GF-D8 (cell line): ENCODE measurements at regions not wholly inside any gene's neighbourhood (a gene's known extent, or its start where the extent isn't known, plus 50 kb on each side); places are given as distances from the start of the nearest gene placed in this dataset.

Source experiments
- DNase-seq: peaks from one replicate; lab custom pipeline; 2025; lab: John Stamatoyannopoulos, UW

GRCh38 chr17:72390675-72391508 lies 270.1 kb downstream of the SOX9 start:
- no peak for DNase-seq

GRCh38 chr17:72392056-72393010 lies 271.5 kb downstream of the SOX9 start:
- no peak for DNase-seq

- no peak for DNase-seq
Observed at GRCh38 chr17:72393553-72393952, 272.7 kb downstream of the SOX9 start.

GRCh38 chr17:72394531-72394930 lies 273.7 kb downstream of the SOX9 start:
- no peak for DNase-seq

GRCh38 chr17:72396121-72396520 lies 275.3 kb downstream of the SOX9 start:
- DNase-seq = no peak

GRCh38 chr17:72397223-72397667 lies 276.4 kb downstream of the SOX9 start:
- DNase-seq = no peak

GRCh38 chr17:72397687-72398086 lies 276.9 kb downstream of the SOX9 start:
- no peak for DNase-seq

- DNase-seq = no peak
Observed at GRCh38 chr17:72399023-72399607, 278.3 kb downstream of the SOX9 start.

- no peak for DNase-seq
Observed at GRCh38 chr17:72399608-72400487, 279.0 kb downstream of the SOX9 start.

GRCh38 chr17:72400488-72400827 lies 279.6 kb downstream of the SOX9 start:
- DNase-seq = no peak

- no peak for DNase-seq
Observed at GRCh38 chr17:72400863-72401262, 280.0 kb downstream of the SOX9 start.

GRCh38 chr17:72401883-72402726 lies 281.3 kb downstream of the SOX9 start:
- no peak for DNase-seq

- DNase-seq = no peak
Observed at GRCh38 chr17:72402727-72403210, 281.9 kb downstream of the SOX9 start.

GRCh38 chr17:72403713-72404209 lies 282.9 kb downstream of the SOX9 start:
- no peak for DNase-seq

GRCh38 chr17:72404872-72405271 lies 284.1 kb downstream of the SOX9 start:
- DNase-seq = no peak

- DNase-seq = no peak
Observed at GRCh38 chr17:72405662-72406230, 284.9 kb downstream of the SOX9 start.

GRCh38 chr17:72406498-72406897 lies 285.7 kb downstream of the SOX9 start:
- DNase-seq = no peak

- no peak for DNase-seq
Observed at GRCh38 chr17:72407336-72407909, 286.6 kb downstream of the SOX9 start.

GRCh38 chr17:72407931-72408330 lies 287.1 kb downstream of the SOX9 start:
- no peak for DNase-seq

- no peak for DNase-seq
Observed at GRCh38 chr17:72408641-72409040, 287.8 kb downstream of the SOX9 start.
